HG02571 (cell line): ENCODE measurements at regions not wholly inside any gene's neighbourhood (a gene's known extent, or its start where the extent isn't known, plus 50 kb on each side); places are given as distances from the start of the nearest gene placed in this dataset.

Experiments used
- ATAC-seq: cut with Tn5 transposase; IDR thresholded peaks from one replicate; pipeline ENCODE4 v1.9.1; 2021; ENCODE audit warnings: mild to moderate bottlenecking, moderate library complexity; ENCODE audit not compliant: unreplicated experiment

DNA sequence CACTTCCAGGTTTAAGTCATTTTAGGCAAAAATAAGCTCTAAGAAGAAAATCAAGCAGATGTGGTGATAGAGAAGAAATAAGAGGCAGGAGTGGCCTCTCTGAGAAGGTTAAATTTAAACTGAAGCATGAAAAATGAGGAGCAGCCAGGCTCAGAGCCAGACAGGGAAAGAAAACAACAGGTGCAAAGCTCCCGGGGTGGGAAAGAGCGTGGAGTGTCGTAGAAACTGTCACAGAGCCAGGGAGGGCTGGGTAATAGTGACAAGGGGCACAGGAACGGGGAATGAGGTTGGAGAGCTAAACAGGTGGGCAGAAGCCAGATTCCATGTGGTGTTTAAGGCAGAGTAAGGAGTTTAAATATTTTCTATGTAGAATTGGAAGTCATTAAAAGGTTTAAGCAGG is 132.1 kb upstream of the BLID start:
- ATAC-seq = no peak

DNA sequence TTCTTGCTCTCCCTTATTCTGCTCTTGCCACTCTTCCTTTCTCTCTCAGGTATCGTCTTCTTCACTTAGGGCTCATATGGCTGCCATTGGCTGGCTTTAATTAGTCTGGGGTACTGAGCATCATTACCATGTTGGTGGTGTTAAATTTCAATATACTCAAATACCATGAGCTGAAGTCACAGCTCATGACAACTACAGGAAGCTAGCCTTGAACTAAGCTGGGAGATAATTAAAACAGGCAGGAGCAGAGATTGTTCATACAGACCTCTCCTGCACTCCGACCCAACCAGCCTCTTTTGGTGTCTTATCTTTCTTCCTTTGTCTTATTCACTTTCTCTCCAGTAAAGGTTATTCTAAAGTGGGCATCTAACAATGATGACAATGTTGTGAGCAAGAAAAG is 130.9 kb upstream of the BLID start:
- ATAC-seq = no peak

DNA sequence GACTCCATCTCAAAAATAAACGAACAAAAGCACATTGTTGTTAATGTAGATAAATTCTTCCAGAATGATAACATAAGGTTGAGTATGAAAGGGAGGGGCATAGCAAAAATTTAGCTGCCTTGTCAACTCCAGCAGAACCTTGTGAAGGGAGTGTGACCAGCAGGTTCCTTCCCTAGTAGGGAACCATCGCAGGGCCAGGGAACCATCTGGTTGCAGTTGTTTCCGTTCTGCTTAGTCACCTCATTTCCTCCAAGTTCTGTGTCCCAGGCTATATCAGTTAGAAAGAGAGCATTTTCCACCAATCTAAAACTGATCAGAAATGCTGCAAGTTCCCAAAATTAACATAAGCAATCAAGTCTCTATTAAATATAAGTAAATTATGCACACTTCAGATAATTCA is 126.7 kb upstream of the BLID start:
- no peak for ATAC-seq

DNA sequence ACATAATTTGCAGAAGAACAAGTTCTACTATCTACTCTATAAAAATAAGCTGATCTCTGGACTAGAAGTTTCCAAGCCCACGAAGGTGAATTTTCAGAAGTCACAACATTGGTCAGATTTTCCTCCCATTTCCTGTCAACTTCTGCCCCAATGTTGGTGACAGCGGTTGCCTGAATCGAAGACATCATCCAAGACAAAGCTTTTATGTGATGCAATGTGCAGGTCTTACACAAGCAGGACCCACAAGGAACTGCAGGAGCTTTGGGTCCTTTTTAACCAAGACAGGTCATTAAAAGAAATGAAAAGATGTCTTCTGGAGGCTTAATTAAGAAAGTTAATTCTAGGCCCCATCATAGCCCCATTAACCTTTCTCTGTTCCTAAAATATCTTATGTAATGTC is 125.6 kb upstream of the BLID start:
- ATAC-seq = no peak

DNA sequence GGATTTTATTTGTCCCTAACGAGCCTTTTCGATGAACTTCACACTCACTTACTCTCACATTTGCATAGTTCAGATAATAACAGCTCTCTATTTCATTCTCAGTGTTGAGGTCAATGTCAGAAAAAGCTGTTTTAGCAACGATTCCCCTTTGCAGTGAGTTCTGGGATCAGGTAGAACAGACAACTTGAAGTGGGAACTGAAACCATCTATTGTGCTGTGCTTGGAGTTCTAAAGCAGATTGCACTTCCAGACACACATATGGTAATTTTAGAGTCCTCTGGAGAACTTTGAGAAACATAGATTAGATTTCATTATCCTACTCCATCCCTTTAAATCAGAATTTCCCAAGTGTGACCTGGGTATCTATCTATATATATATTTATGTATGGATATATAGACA is 124.6 kb upstream of the BLID start:
- no peak for ATAC-seq

DNA sequence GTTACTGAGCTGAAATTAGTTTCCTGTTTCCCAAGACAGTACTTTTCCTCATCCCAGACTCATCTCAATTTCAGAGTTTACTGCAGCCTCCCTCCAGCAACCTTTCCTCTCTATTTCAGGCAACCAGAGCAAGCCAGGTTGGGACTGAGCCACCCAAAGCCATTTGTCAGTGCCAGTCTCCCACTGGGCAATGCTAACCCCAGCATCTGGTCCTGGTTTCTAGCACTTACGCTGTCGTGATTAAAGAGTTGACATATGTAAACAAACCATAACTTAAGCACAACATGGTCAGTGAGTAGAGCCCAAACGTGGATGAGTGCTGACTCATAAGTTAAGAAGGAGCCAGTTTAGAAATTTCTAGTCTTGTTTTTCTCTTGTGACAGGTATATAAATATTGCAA is 119.6 kb upstream of the BLID start:
- no peak for ATAC-seq

DNA sequence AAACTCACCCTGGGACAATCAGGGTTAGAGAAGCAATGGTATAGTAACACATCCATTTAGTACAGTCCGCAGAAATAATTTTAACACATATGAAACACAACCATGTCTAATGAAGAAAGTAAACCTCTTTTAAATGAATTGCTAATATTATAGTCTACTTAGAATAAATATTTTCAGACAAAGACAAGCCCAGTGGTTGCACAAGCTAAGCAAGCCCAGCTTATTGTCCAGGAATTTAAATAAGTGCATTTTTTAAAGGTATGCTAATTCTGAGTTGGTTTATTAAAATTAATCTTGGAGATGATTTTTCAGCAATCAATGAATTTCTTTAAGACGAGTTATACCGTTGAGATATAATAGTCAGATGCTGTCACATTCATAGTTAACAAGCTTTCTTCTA is 118.8 kb upstream of the BLID start:
- no peak for ATAC-seq

DNA sequence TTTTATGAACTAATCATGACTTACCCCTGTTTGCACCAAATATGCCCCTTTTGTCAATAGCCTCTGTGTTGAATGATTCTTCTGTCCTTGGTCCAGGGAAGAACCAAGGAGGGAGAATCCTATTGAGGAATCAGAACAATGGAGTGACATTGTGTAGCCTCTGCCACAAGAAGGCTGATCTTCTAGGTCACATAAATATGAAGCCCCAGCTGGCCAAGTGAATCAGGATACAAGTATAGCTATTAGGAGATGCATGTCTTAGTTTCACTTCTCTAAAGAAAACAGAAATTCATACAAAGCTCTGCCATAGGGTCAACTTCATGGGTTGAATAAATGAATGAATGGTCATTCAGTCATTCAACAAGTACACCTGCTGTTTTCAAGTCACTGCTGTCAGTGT is 118.2 kb upstream of the BLID start:
- ATAC-seq = no peak

DNA sequence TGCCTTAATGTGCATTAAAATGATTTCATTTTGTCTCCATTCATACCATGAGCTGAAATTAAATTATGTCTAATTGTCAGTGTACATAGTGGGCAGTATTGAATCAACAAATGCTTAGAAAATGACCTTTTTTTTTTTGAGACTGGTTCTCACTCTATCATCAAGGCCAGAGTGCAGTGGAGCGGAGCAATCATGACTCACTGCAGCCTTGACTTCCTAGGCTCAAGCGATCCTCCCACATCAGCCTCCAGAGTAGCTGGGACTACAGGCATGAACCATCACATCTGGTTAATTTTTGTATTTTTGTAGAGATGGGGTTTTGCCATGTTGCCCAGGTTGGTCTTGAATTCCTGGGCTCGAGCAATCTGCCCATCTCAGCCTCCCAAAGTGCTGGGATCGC is 117.0 kb upstream of the BLID start:
- ATAC-seq = no peak

DNA sequence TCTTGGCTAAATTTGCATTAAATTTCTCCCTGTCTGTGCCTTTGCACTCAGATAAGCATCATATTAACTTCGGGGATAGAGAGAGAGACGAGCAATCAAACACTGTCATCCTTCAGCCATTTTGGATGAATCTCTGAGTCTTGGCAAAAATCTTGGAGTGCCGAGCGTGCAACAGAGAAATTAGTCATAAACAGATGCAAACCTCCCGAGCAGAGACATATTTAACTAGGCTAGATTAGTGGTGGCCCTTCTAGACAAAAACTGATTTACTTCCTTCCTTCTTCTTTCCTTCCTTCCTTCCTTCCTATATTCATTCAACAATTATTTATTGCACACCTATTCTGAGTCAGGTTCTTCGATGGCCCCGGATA is 114.4 kb upstream of the BLID start:
- no peak for ATAC-seq

DNA sequence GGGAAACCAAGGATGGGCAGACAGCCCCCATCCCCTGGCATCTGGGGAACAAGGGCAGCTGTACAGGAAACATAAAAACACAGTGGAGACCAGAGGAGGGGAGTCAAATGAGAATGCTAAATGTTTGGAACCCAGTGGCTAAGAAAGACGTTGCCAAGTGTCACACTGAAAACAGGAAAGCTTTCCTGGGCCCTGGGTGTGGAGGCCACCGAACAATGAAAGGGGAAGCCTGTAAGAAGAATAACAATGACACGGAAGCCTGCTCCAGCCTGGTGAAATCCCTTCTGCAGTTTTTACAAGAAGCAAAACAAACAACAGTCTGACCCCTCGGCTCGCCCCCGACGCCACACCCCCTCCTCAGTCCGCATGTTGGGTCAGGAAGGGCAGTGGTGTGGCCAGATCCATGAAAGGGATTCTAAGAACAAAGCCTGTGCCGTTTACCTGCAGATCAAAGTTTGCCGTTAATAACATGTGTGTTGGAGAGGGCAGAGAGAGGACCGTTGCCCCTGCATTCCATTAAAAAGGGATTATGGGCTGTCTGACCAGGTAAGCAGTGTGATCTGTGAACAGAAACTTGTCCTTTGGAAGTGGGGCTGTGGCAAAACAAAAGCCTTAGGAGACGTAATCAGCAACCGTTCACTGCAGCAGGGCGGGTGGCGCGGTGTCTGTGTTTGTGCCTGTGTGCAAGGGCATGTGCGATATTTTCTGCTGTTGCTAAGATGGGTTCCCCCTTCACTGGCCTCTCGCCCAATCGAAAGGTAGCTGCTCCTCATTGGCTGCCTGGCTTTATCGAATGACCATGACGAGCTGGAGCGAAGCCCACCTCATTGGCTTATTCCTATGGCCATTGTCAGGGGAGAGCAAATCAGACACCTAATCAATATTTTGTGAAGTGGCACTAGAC is 113.7 kb upstream of the BLID start:
- ATAC-seq = no peak

DNA sequence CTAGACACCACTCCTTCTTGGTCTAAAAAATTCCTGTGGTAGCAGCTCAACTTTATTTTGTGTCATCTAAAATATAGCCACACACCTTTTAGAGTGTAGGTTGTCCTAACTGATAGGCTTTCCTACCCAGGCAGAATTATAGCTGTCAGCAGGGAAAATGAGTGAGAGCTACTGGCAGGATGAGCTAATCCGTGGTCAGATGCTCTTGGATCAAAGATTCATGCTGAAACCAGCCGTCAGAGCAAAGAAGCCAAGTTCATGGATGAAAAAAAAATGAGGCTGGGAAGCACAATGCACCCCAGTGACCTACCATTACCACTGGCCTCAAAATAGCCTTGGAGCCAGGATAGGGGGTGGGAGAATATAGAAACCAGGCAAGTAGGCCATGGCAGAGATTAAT is 113.1 kb upstream of the BLID start:
- ATAC-seq = no peak

DNA sequence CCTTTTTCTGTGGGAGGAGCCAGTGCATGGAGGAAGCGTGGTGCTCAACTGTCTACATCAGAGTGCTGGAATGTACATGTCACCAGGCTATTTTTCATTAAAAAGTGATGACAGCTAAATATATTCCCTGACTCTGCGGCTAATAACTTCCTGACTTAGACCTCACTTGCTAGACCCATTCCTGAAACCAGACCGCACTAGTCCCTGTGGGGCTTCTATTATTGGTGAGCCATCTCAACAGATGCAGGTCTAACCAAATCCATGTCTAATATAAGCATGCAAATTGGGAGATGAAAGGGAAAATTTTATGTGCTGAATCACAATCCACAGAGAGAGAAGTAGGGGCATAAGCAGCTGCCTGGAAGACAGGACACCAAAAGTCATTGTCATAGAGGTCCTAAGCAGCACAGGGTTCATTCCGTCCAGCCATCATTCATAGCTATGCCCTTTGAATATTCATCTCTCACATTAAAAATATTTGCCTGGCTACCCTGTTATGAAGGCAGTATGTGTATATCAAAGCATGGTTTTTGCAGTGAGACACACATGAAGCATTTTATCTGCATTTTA is 110.9 kb upstream of the BLID start:
- no peak for ATAC-seq

DNA sequence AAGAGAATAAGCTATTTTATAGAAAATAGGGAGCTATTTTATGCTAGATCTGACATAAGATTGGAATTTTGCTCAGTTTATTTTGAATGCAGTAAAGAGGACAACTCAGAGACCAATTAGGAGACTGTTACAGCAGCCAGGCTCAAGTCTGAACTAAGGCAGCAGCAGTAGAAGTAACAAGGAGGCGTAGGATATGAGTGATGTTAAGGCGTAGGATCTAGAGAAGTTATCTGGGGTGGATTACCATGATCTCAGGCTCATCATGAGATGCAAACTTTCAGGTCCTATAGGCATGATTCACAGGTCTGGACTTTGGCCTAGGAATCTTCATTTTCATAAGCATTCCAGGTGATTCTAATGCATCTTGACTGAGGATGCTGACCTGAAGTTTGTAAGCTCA is 108.9 kb upstream of the BLID start:
- no peak for ATAC-seq

DNA sequence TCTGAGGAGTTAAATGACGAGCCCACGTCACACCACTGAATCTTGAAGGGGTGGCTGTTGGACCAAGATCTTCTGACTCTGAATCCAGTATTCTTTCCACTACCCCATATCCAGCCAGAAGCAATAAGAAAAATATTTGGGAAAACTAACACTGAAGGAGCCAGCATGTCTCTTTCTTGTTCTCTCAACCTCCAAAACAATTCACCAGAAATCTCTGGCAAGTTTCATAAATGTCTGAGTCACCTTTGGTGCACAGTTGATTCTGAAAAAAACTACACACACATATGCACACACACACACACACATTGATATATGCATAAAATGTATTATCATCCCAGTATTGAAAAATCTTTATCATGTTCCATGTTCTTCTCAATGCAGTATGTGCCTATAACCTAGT is 104.3 kb upstream of the BLID start:
- ATAC-seq = no peak

DNA sequence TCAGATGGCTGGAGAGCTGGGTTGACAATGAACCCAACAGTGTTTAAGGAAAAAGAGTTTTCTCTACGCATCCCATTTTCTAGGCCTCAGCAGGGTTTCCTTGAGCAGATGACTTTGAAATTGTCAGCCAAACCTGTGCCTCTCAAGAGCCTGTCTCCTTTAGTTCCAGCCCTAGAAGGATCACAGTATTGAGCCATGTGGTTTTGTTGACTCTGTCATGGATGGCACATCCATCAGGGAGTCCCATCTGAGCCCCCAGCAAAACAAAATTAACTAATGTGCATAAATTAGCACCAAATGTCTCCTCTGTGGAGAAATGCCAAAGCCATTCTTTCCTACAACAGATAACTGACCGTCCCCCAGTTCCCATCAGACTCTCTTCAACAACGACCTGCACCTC is 103.8 kb upstream of the BLID start:
- ATAC-seq = no peak

DNA sequence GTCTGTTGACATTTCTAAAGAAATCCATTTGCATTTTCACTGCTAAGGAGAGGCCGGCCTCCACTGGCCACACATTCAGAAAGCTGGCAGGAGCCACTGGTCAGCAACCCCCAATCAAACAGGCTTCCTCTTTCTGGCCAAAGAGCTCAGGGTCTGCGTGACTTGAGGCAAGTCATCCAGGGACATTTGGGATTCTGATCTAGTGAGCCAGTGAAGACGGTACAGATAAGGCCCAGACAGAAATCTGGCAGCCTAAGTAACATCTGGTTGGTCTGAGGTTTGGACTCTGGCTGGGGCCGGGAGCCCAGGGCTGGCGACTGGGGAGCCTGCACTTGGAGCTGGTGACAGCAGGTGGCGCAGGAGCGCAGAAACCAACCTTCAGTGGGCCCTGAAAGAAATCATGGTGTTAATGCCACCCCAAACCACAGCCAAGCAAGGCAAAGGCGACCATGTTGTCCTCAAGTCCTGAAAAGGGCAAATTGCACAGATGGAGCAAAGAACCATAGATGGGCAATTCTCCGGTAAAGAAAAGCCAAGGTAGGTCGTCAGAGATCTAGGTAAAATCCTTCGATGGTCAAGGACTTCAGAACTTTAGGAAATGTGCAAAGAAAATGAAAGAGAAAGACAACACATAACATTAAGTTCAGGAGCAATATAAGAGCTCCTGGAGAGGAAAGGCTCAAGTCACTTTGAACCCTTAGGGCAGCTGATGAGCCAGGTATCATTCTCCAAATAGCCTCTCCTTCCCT is 99.4 kb upstream of the BLID start:
- peak; percentile 59 for ATAC-seq

DNA sequence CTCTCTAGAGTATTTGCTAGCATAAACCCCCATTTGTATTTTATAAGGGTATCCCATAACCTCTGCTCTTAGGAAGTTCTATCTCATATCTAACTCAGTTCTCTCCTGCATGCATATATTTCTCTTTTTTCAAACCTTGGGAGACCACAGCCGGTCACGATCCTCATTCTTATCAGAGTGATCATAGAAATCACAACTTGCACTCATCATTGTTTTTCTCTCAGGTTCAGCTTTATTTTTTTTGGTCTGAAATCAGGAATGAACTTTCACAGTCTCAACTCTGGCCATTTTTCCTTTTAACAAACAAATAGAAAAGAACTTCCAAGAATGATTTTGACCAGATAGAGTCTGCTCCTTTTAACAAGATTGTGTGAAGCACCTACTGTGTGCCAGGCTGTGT is 98.6 kb upstream of the BLID start:
- ATAC-seq = no peak

DNA sequence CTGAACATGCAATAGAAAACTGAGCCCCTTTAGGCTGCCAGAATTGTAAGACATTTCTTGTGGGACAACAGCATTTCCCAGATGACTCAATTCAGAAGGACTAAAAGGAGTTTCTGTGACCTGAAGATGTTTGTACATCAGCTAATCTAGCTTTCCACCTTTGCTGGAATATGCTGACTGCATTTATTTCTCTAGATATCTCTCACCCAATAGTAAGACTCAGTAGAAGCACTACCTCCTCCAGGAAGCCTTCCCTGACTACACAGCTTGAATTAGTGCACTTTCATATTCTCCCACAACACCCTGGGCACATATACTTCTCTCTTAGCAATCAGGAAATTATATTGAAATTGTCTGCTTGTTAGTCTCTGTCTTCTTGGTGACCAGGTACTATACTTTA is 98.1 kb upstream of the BLID start:
- no peak for ATAC-seq

DNA sequence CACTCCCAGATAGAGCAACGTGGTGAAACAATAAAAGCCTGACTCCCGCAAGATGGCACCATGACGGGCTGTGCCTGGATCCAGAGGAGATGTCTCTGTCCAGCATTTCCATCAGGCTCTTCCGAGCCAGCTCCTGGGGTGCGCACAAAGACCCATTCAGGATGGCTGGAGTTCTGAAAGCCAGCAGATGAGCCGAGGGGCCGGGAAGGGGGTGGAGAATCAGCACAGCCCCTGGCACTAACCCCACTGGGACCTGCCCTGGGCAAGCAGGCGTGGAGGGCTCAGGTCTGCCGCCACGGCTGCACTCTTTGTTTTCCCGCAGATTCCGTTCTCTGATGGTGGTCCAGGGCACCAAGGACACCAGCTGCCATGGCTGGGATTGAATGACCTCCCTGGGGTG is 97.2 kb upstream of the BLID start:
- ATAC-seq = no peak

DNA sequence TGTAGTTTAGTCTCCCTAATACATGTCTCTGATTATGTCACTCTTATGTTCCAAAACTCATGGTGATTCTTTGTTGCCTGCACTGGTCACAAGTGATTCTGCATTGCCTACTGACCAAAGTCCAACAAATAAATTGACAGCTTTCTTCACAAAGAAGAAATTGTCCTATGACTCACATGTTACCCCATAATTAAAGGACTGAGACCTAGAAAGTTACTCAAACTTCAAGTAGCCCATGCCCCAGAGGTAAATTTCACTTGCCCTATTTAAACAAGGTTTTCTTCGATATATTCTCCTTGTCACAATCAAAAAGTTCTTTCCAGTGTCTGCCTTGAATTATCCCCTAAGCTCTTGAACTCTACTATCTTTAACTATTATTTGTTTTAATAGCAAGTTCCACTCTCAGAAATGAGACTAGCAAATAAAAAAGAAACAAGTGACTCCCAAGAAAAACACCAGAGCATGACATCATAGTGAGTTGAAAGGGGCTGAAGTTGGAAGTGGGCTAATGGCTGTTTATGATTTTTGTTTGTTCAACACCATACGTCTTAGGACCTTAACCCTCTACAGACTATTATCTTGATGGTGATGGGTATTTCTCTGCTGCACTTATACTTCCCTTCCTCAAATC is 94.5 kb upstream of the BLID start:
- ATAC-seq = no peak
